Fibroblast of lung (primary cell): ENCODE measurements at regions not wholly inside any gene's neighbourhood (a gene's known extent, or its start where the extent isn't known, plus 50 kb on each side); places are given as distances from the start of the nearest gene placed in this dataset.

Source experiments
- DNase-seq, 2 donors: peaks; one replicate each; pipeline versions ENCODE4 v3.0.0 to v3.0.0-alpha.2; 2010; ENCODE audit warnings: low read depth in 2 of 2
- H2AFZ ChIP-seq: 2 replicates; pipeline ENCODE4 v1.5.1; 2012; ENCODE audit warnings: low read length, control low read depth, inconsistent platforms
- H3K27ac ChIP-seq: 2 replicates; pipeline ENCODE4 v1.5.1; 2011; ENCODE audit warnings: low read length, control low read depth; ENCODE audit not compliant: insufficient read depth
- H3K27me3 ChIP-seq: 2 replicates; pipeline ENCODE4 v1.5.1; 2011; ENCODE audit warnings: mild to moderate bottlenecking, low read length; ENCODE audit not compliant: control insufficient read depth, insufficient read depth
- H3K36me3 ChIP-seq: 2 replicates; pipeline ENCODE4 v1.5.1; 2011; ENCODE audit warnings: low read length; ENCODE audit not compliant: control insufficient read depth, insufficient read depth
- H3K4me1 ChIP-seq: 2 replicates; pipeline ENCODE4 v1.5.1; 2011; ENCODE audit warnings: low read length; ENCODE audit not compliant: control insufficient read depth, insufficient read depth; ENCODE audit errors: extremely low read depth
- H3K4me2 ChIP-seq: 2 replicates; pipeline ENCODE4 v1.5.1; 2011; ENCODE audit warnings: low read length, control low read depth; ENCODE audit not compliant: insufficient read depth; ENCODE audit errors: extremely low read depth
- H3K4me3 ChIP-seq, 4 experiments: fragments of 200-600 bp in 1 of 4; sonication (generic) in 1 of 4; replicated peaks in 1 of 4; 2 replicates each; pipeline ENCODE4 v1.5.1; 2011 to 2016; ENCODE audit warnings: low read length in 4 of 4, low read depth in 3 of 4, mild to moderate bottlenecking in 3 of 4, control low read depth in 2 of 4, inconsistent platforms in 1 of 4, mixed read lengths in 1 of 4; ENCODE audit not compliant: insufficient read depth in 1 of 4; ENCODE audit errors: control extremely low read depth in 1 of 4
- H3K79me2 ChIP-seq: 2 replicates; pipeline ENCODE4 v1.5.1; 2012; ENCODE audit warnings: mild to moderate bottlenecking, low read length, inconsistent platforms; ENCODE audit not compliant: control insufficient read depth, insufficient read depth
- H3K9ac ChIP-seq: 2 replicates; pipeline ENCODE4 v1.5.1; 2011; ENCODE audit warnings: mild to moderate bottlenecking, low read length, control low read depth; ENCODE audit not compliant: insufficient read depth
- H3K9me3 ChIP-seq: 2 replicates; pipeline ENCODE4 v1.5.1; 2012; ENCODE audit warnings: low read depth, low read length; ENCODE audit not compliant: control insufficient read depth, insufficient read depth
- H4K20me1 ChIP-seq: 2 replicates; pipeline ENCODE4 v1.5.1; 2011; ENCODE audit warnings: low read length; ENCODE audit not compliant: control insufficient read depth, insufficient read depth; ENCODE audit errors: extremely low read depth
- CTCF ChIP-seq, 2 donors: IDR thresholded peaks in 1 of 2; conservative IDR thresholded peaks in 1 of 2; 1 replicate in 1 of 2; 2 replicates in 1 of 2; pipeline ENCODE4 v1.5.1; 2011 to 2012; ENCODE audit warnings: low read length in 2 of 2, control low read depth in 1 of 2, inconsistent platforms in 1 of 2, low read depth in 1 of 2, mild to moderate bottlenecking in 1 of 2
- EZH2 ChIP-seq: IDR thresholded peaks from 2 replicates; pipeline ENCODE4 v1.5.1; 2012; ENCODE audit warnings: low read length, control low read depth, mild to moderate bottlenecking; ENCODE audit errors: missing control alignments

- Histone ChIP-seq H2AFZ (no peak overlapping the region), H3K27me3 (no peaks in the 10 kb centered on the region), H3K9ac (peak overlapping the region; percentile 17), H3K4me1 (peaks cover 21% of the 10 kb centered on the region), H3K4me3 (peak overlapping the region in 1 of 4 experiments; percentile 10), H3K79me2 (peaks cover 80% of the 10 kb centered on the region), H4K20me1 (peaks cover 10% of the 10 kb centered on the region), H3K4me2 (peak overlapping the region; percentile 48), H3K9me3 (no peaks in the 10 kb centered on the region), H3K36me3 (peaks cover 13% of the 10 kb centered on the region), H3K27ac (peak overlapping the region; percentile 79)
- TF ChIP-seq EZH2 = no peak
- no peak for TF ChIP-seq CTCF (conservative IDR thresholded peaks at IDR 0.05 in 1 of 2, IDR thresholded peaks at IDR 0.05 in 1 of 2; ENCODE audit: low read depth in 1 of 2, low read length in 2 of 2)
- peak; percentile 90 to 95 for DNase-seq
Measured at GRCh38 chr1:201696217-201696761, 132.7 kb upstream of the IPO9 start.

GRCh38 chr1:201697174-201697573 lies 131.8 kb upstream of the IPO9 start:
- DNase-seq = no peak
- peak overlapping the region; percentile 1 for H3K27ac ChIP-seq
- no peaks in the 10 kb centered on the region for H3K9me3 ChIP-seq
- H2AFZ ChIP-seq = no peak overlapping the region
- no peak overlapping the region for H3K4me2 ChIP-seq
- peaks cover 9% of the 10 kb centered on the region for H3K36me3 ChIP-seq
- no peak overlapping the region for H3K9ac ChIP-seq
- H3K4me1 ChIP-seq = peaks cover 21% of the 10 kb centered on the region
- peaks cover 8% of the 10 kb centered on the region for H4K20me1 ChIP-seq
- H3K4me3 ChIP-seq = no peak overlapping the region
- TF ChIP-seq CTCF (conservative IDR thresholded peaks at IDR 0.05 in 1 of 2, IDR thresholded peaks at IDR 0.05 in 1 of 2; ENCODE audit: low read depth in 1 of 2, low read length in 2 of 2) (no peak), EZH2 (no peak)
- H3K27me3 ChIP-seq = no peaks in the 10 kb centered on the region
- peaks cover 80% of the 10 kb centered on the region for H3K79me2 ChIP-seq

- Histone ChIP-seq H3K79me2 (peaks cover 77% of the 10 kb centered on the region), H3K9me3 (no peaks in the 10 kb centered on the region), H3K4me3 (no peak overlapping the region), H3K27ac (no peak overlapping the region), H4K20me1 (no peaks in the 10 kb centered on the region), H3K4me2 (no peak overlapping the region), H3K9ac (no peak overlapping the region), H2AFZ (no peak overlapping the region), H3K4me1 (peaks cover 32% of the 10 kb centered on the region), H3K27me3 (no peaks in the 10 kb centered on the region), H3K36me3 (peaks cover 5% of the 10 kb centered on the region)
- no peak for DNase-seq
- TF ChIP-seq CTCF (conservative IDR thresholded peaks at IDR 0.05 in 1 of 2, IDR thresholded peaks at IDR 0.05 in 1 of 2; ENCODE audit: low read depth in 1 of 2, low read length in 2 of 2) (no peak), EZH2 (no peak)
Measured at GRCh38 chr1:201701831-201702230, 127.1 kb upstream of the IPO9 start.
